ENCODE measurements at regions not wholly inside any gene's neighbourhood (a gene's known extent, or its start where the extent isn't known, plus 50 kb on each side); places are given as distances from the start of the nearest gene placed in this dataset.

GRCh38 chr9:14529629-14530028 is 163.6 kb downstream of the ZDHHC21 start:
- ATAC-seq (no peak), DNase-seq (ENCODE audit: extremely low read depth in 1 of 4, low spot score in 3 of 4) (no peak), FAIRE-seq (no peak)
- Histone ChIP-seq H2AFZ (ENCODE audit: low read depth, low read length) (peak overlapping the region; percentile 92), H3K79me2 (ENCODE audit: control insufficient read depth, insufficient read depth, low read length) (peaks cover 60% of the 10 kb centered on the region), H3K9me1 (ENCODE audit: control insufficient read depth, insufficient read depth, low read length) (no peaks in the 10 kb centered on the region), H3K27me3 (ENCODE audit: control insufficient read depth in 2 of 2, insufficient read depth in 2 of 2, low read length in 2 of 2) (no peaks in the 10 kb centered on the region), H3K4me1 (replicated peaks in 1 of 2; ENCODE audit: control insufficient read depth in 2 of 2, insufficient read depth in 2 of 2, low read length in 2 of 2) (peaks cover 17 to 37% of the 10 kb centered on the region in 2 experiments), H4K20me1 (replicated peaks; ENCODE audit: control insufficient read depth, insufficient read depth, low read length) (no peaks in the 10 kb centered on the region), H3K4me2 (ENCODE audit: insufficient read depth, low read length) (peak overlapping the region; percentile 83), H3K9ac (ENCODE audit: insufficient read depth in 1 of 2, low read depth in 2 of 2, low read length in 2 of 2) (peak overlapping the region in 1 of 2 experiments; percentile 74; a peak in 3 of 4 replicates), H3K9me3 (replicated peaks; ENCODE audit: control insufficient read depth, insufficient read depth, low read depth, low read length) (no peaks in the 10 kb centered on the region), H3K36me3 (ENCODE audit: control insufficient read depth, insufficient read depth, low read length) (no peaks in the 10 kb centered on the region), H3K4me3 (peak overlapping the region; percentile 32), H3K27ac (ENCODE audit: extremely low read depth, low read depth, low read length) (peak overlapping the region; percentile 88; the same call in 2 of the 3 replicates)
- POLR2A ChIA-PET: interaction anchor here (0.7 kb wide), 1 partner anchor 10 kb away, joined by 3 read pairs; no protein-coding TSS in a partner anchor
- no TSS peak for BruUV-seq (replicated peaks)
- 2% methylated on average over 4 of the region's 4 CpGs for WGBS (ENCODE audit: insufficient coverage, low coverage, missing lambda C conversion rate)
- CTCF ChIA-PET (ENCODE audit: low intra/inter-chr PET ratio): no interaction called here
- in situ Hi-C loops (cut with MboI): no loop called here
- intact Hi-C loops (cut with micrococcal nuclease): loop anchor here (2.0 kb wide), 1 partner anchor 51 kb away; no protein-coding TSS in a partner anchor
- TF ChIP-seq THRAP3 (IDR thresholded peaks at IDR 0.05; ENCODE audit: borderline replicate concordance): no peak
- TF ChIP-seq ZBED1 (IDR thresholded peaks at IDR 0.05): no peak
- no peak for TF ChIP-seq CREB3L1 (IDR thresholded peaks at IDR 0.05; ENCODE audit: borderline replicate concordance, low read depth)
- TF ChIP-seq THAP7 (CRISPR knock-in tag; IDR thresholded peaks at IDR 0.05): no peak
- no peak for TF ChIP-seq ZBTB9 (CRISPR knock-in tag; IDR thresholded peaks at IDR 0.05)
- TF ChIP-seq CEBPB (tag; IDR thresholded peaks at IDR 0.05): peak; percentile 93
- TF ChIP-seq SAFB2 (IDR thresholded peaks at IDR 0.05; ENCODE audit: borderline replicate concordance, low read depth, low read length, severe bottlenecking): no peak
- no peak for TF ChIP-seq CEBPG (CRISPR knock-in tag; IDR thresholded peaks at IDR 0.05)
- peak; percentile 71 to 97 for TF ChIP-seq CEBPG (tag; conservative IDR thresholded peaks at IDR 0.05 in 1 of 2, IDR thresholded peaks at IDR 0.05 in 1 of 2)

Data from K562 (cell line).